Loucy (cell line): ENCODE measurements at regions not wholly inside any gene's neighbourhood (a gene's known extent, or its start where the extent isn't known, plus 50 kb on each side); places are given as distances from the start of the nearest gene placed in this dataset.

ENCODE experiments used
- H2AFZ ChIP-seq: fragments of 200-600 bp; sonication (generic); 2 replicates; pipeline ENCODE4 v1.6.0; 2016; ENCODE audit warnings: antibody characterized with exemption, mild to moderate bottlenecking, low read length, moderate library complexity
- H3F3A ChIP-seq: fragments of 200-600 bp; 2 replicates; pipeline ENCODE4 v1.6.0; 2016; ENCODE audit warnings: antibody characterized with exemption, low read depth, mild to moderate bottlenecking
- H3K27me3 ChIP-seq: fragments of 200-600 bp; sonication (generic); 2 replicates; pipeline ENCODE4 v1.6.1; 2014; ENCODE audit warnings: low read length, mild to moderate bottlenecking; ENCODE audit not compliant: insufficient read depth, poor library complexity, severe bottlenecking
- H3K36me3 ChIP-seq: fragments of 200-600 bp; sonication (generic); 2 replicates; pipeline ENCODE4 v1.6.1; 2016; ENCODE audit warnings: low read length; ENCODE audit not compliant: insufficient read depth
- H3K4me1 ChIP-seq: fragments of 200-600 bp; sonication (generic); 2 replicates; pipeline ENCODE4 v1.5.1; 2014; ENCODE audit warnings: low read length, mild to moderate bottlenecking; ENCODE audit not compliant: insufficient read depth, poor library complexity, severe bottlenecking
- H3K4me2 ChIP-seq: fragments of 200-600 bp; sonication (generic); 2 replicates; pipeline ENCODE4 v1.6.0; 2014; ENCODE audit warnings: antibody characterized with exemption, low read length, low read depth, mild to moderate bottlenecking; ENCODE audit not compliant: poor library complexity, severe bottlenecking
- H3K4me3 ChIP-seq: fragments of 200-600 bp; sonication (generic); 2 replicates; pipeline ENCODE4 v1.5.1; 2014; ENCODE audit warnings: low read length, mild to moderate bottlenecking, mixed read lengths; ENCODE audit not compliant: poor library complexity, severe bottlenecking
- H3K79me2 ChIP-seq: fragments of 200-600 bp; sonication (generic); 2 replicates; pipeline ENCODE4 v1.6.1; 2014; ENCODE audit warnings: low read length; ENCODE audit not compliant: insufficient read depth
- H3K9ac ChIP-seq: fragments of 200-600 bp; sonication (generic); 2 replicates; pipeline ENCODE4 v1.6.0; 2014; ENCODE audit warnings: mild to moderate bottlenecking, low read depth, low read length, moderate library complexity; ENCODE audit not compliant: poor library complexity, severe bottlenecking
- H3K9me2 ChIP-seq: fragments of 200-600 bp; sonication (generic); replicated peaks from 2 replicates; pipeline ENCODE4 v1.6.1; 2016; ENCODE audit warnings: low read depth, low read length, mixed read lengths
- H3K9me3 ChIP-seq: fragments of 200-600 bp; sonication (generic); 2 replicates; pipeline ENCODE4 v1.6.1; 2014; ENCODE audit warnings: mild to moderate bottlenecking, antibody characterized with exemption, low read length, low read depth; ENCODE audit not compliant: insufficient read depth
- H4K20me1 ChIP-seq: fragments of 200-600 bp; sonication (generic); 2 replicates; pipeline ENCODE4 v1.6.0; 2014; ENCODE audit warnings: antibody characterized with exemption, low read length, mild to moderate bottlenecking; ENCODE audit not compliant: insufficient read depth, poor library complexity, severe bottlenecking
- CTCF ChIP-seq: fragments of 200-600 bp; sonication (generic); conservative IDR thresholded peaks from 2 replicates; pipeline ENCODE4 v1.5.1; 2014; ENCODE audit warnings: mild to moderate bottlenecking, antibody characterized with exemption, low read length
- EZH2phosphoT487 ChIP-seq: fragments of 200-600 bp; IDR thresholded peaks from 2 replicates; pipeline ENCODE4 v1.6.1; 2018; ENCODE audit warnings: antibody characterized with exemption, mild to moderate bottlenecking, moderate library complexity, borderline replicate concordance

- Histone ChIP-seq H3K4me3 (no peak overlapping the region), H3K9ac (no peak overlapping the region), H3K4me1 (no peaks in the 10 kb centered on the region), H3K9me3 (no peaks in the 10 kb centered on the region), H3F3A (no peaks in the 10 kb centered on the region), H3K27me3 (no peaks in the 10 kb centered on the region), H3K9me2 (no peaks in the 10 kb centered on the region), H3K4me2 (no peak overlapping the region), H2AFZ (no peak overlapping the region), H4K20me1 (no peaks in the 10 kb centered on the region), H3K36me3 (no peaks in the 10 kb centered on the region), H3K79me2 (no peaks in the 10 kb centered on the region)
- no peak for TF ChIP-seq EZH2phosphoT487
- no peak for TF ChIP-seq CTCF
Measured at GRCh38 chr11:42271306-42271705, 811.9 kb upstream of the LRRC4C start.

GRCh38 chr11:42273977-42274376, 814.5 kb upstream of the LRRC4C start:
- H3K4me3 ChIP-seq: no peak overlapping the region
- no peak overlapping the region for H3K9ac ChIP-seq
- H4K20me1 ChIP-seq: no peaks in the 10 kb centered on the region
- H3K9me2 ChIP-seq: no peaks in the 10 kb centered on the region
- H3K4me2 ChIP-seq: no peak overlapping the region
- no peaks in the 10 kb centered on the region for H3K4me1 ChIP-seq
- no peak overlapping the region for H2AFZ ChIP-seq
- no peaks in the 10 kb centered on the region for H3K27me3 ChIP-seq
- no peaks in the 10 kb centered on the region for H3K9me3 ChIP-seq
- H3K36me3 ChIP-seq: no peaks in the 10 kb centered on the region
- TF ChIP-seq CTCF (no peak), EZH2phosphoT487 (no peak)
- no peaks in the 10 kb centered on the region for H3F3A ChIP-seq
- no peaks in the 10 kb centered on the region for H3K79me2 ChIP-seq

GRCh38 chr11:42296910-42297309, 837.5 kb upstream of the LRRC4C start:
- Histone ChIP-seq H3K36me3 (no peaks in the 10 kb centered on the region), H3K4me1 (no peaks in the 10 kb centered on the region), H3K9me2 (no peaks in the 10 kb centered on the region), H2AFZ (no peak overlapping the region), H3K79me2 (no peaks in the 10 kb centered on the region), H3K9me3 (no peaks in the 10 kb centered on the region), H3F3A (no peaks in the 10 kb centered on the region), H3K4me2 (no peak overlapping the region), H3K4me3 (no peak overlapping the region), H3K9ac (no peak overlapping the region), H3K27me3 (no peaks in the 10 kb centered on the region), H4K20me1 (no peaks in the 10 kb centered on the region)
- TF ChIP-seq EZH2phosphoT487 (no peak), CTCF (no peak)
